ENCODE measurements at regions not wholly inside any gene's neighbourhood (a gene's known extent, or its start where the extent isn't known, plus 50 kb on each side); places are given as distances from the start of the nearest gene placed in this dataset.

GRCh38 chr2:219766658-219767057, 139.2 kb downstream of the SLC4A3 start:
- in situ Hi-C loops (cut with HindIII; ENCODE audit: low pct_ligation_motif_present, low sequenced_read_pairs), result no loop called here
- Histone ChIP-seq H3K4me3 (ENCODE audit: low read depth, low read length) (no peak overlapping the region), H3K27me3 (replicated peaks) (no peaks in the 10 kb centered on the region), H3K36me3 (replicated peaks) (no peaks in the 10 kb centered on the region), H3K27ac (no peak overlapping the region)
- no peak for DNase-seq
- no peak for TF ChIP-seq CTCF (IDR thresholded peaks at IDR 0.05; ENCODE audit: low read depth, low read length, missing control alignments)

GRCh38 chr2:219769090-219769910, 141.9 kb downstream of the SLC4A3 start:
- in situ Hi-C loops (cut with HindIII; ENCODE audit: low pct_ligation_motif_present, low sequenced_read_pairs), result no loop called here
- TF ChIP-seq CTCF (IDR thresholded peaks at IDR 0.05; ENCODE audit: low read depth, low read length, missing control alignments), result no peak
- H3K27me3 ChIP-seq (replicated peaks), result no peaks in the 10 kb centered on the region
- H3K4me3 ChIP-seq (ENCODE audit: low read depth, low read length), result no peak overlapping the region
- H3K36me3 ChIP-seq (replicated peaks), result no peaks in the 10 kb centered on the region
- H3K27ac ChIP-seq, result no peak overlapping the region
- DNase-seq, result peak; percentile 25

DNA sequence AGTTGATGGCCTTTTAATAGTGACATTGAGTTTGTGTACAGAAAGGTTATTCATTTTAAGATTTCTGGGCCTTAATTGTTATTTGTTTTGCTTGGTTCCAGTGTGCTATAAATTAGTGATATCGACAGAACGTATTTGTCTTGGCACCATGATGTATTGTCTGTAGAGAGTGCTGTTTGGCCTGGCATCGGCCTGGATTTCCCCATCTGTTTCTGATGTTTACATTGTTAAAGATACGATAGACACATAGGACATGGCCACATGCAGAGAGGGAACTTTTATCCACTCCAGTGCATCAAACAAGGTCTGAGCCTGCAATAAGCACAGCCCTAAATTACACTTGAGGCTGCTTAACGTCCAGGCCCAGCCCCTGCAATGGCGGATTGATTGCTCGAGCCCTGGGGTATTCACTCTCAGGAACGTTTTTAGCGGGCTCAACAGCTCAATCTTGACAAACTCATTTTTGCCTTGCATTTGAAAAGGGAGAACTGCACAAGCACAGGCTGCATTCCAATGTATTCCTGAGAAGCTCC, 144.7 kb downstream of the SLC4A3 start:
- Histone ChIP-seq H3K27ac (no peak overlapping the region), H3K36me3 (replicated peaks) (no peaks in the 10 kb centered on the region)
- no peak for DNase-seq

GRCh38 chr2:219772697-219773096, 145.3 kb downstream of the SLC4A3 start:
- no peak for DNase-seq
- H3K27ac ChIP-seq, result no peak overlapping the region
- no peak for TF ChIP-seq CTCF (IDR thresholded peaks at IDR 0.05; ENCODE audit: low read depth, low read length, missing control alignments)
- no peak overlapping the region for H3K4me3 ChIP-seq (ENCODE audit: low read depth, low read length)
- no peaks in the 10 kb centered on the region for H3K36me3 ChIP-seq (replicated peaks)
- no peaks in the 10 kb centered on the region for H3K27me3 ChIP-seq (replicated peaks)
- in situ Hi-C loops (cut with HindIII; ENCODE audit: low pct_ligation_motif_present, low sequenced_read_pairs), result no loop called here

More for the DNA sequence above, 144.7 kb downstream of the SLC4A3 start:
- TF ChIP-seq CTCF (IDR thresholded peaks at IDR 0.05; ENCODE audit: low read depth, low read length, missing control alignments), result no peak
- Histone ChIP-seq H3K27me3 (replicated peaks) (no peaks in the 10 kb centered on the region), H3K4me3 (ENCODE audit: low read depth, low read length) (no peak overlapping the region)
- in situ Hi-C loops (cut with HindIII; ENCODE audit: low pct_ligation_motif_present, low sequenced_read_pairs), result no loop called here

GRCh38 chr2:219775506-219775905, 148.1 kb downstream of the SLC4A3 start:
- no peak for DNase-seq
- in situ Hi-C loops (cut with HindIII; ENCODE audit: low pct_ligation_motif_present, low sequenced_read_pairs), result no loop called here

More at GRCh38 chr2:219775506-219775905, 148.1 kb downstream of the SLC4A3 start:
- no peaks in the 10 kb centered on the region for H3K36me3 ChIP-seq (replicated peaks)
- H3K27ac ChIP-seq, result no peak overlapping the region
- H3K4me3 ChIP-seq (ENCODE audit: low read depth, low read length), result no peak overlapping the region
- TF ChIP-seq CTCF (IDR thresholded peaks at IDR 0.05; ENCODE audit: low read depth, low read length, missing control alignments), result no peak
- H3K27me3 ChIP-seq (replicated peaks), result no peaks in the 10 kb centered on the region
